GM12892 (cell line): ENCODE measurements at regions not wholly inside any gene's neighbourhood (a gene's known extent, or its start where the extent isn't known, plus 50 kb on each side); places are given as distances from the start of the nearest gene placed in this dataset.

Source experiments
- POLR2A ChIP-seq: IDR thresholded peaks from 2 replicates; pipeline ENCODE4 v1.6.1; 2011; ENCODE audit warnings: low read depth, low read length, control low read depth
- POLR2AphosphoS5 ChIP-seq: IDR thresholded peaks from 2 replicates; pipeline ENCODE4 v1.6.1; 2011; ENCODE audit warnings: low read depth, low read length, control low read depth

DNA sequence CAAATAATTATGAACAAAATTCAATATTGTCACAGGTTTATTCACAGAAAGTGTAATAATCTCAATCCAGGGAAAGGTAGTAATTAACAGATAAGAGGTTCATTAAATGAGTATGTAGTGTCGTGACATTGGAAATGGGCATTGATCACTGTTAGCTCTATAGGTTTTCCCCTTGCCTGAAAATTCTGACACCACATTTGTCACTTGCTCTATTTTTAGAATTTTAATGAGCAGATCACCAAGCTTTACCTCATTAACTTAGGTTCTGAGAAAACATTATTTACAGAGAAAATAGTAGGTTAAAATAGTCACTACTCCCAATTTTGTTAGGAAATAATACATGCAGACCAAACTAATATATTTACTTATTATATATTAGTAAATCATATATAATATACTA lies 344.0 kb downstream of the DSC3 start:
- TF ChIP-seq POLR2A (no peak), POLR2AphosphoS5 (no peak)
